Activated naive CD4-positive, alpha-beta T cell treated with Interleukin-2 at 50 U/mL for 16 hours (primary cell): ENCODE measurements at regions not wholly inside any gene's neighbourhood (a gene's known extent, or its start where the extent isn't known, plus 50 kb on each side); places are given as distances from the start of the nearest gene placed in this dataset.

Source experiments
- DNase-seq: peaks from one replicate; pipeline ENCODE4 v3.0.0-alpha.2; 2020

DNA sequence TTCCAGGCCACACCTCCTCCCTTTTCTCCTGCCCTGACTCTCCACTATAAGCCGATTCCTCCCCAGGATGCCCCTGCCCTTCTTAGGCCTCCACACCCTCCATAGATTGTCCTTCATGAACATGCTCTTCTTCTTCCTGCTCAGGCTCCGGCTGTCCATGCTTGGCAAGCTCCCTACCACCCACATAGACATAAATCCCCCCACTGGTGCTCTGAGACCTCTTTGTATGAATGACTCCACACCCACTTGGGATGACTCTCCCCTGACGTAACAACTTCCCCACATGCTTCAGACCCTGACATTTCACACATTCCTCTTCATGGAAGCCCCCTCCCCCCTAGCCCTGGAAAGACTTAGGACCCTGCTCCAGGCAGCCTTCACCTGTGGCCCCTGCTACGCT is 542.5 kb upstream of the LARGE1 start:
- no peak for DNase-seq

DNA sequence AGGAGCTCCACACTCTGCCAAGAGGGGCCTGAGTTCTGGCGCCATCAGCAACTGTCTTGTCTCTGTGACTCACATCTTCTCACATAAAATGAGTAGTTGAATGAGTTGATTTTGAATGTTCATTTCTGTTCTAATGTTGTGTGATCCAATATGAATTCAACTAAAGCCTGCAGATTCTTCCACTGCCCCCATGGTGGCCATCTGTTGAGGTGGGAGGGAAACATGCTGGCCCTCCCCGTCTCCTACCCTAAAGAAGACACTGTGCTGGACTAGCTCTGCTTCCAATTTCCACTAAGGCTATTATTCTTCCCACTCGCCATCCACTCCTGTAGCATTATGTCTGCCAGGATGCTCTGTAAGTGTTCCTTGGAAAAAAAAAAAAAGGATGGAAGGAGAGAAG is 555.6 kb upstream of the LARGE1 start:
- no peak for DNase-seq

- DNase-seq: no peak
Measured at GRCh38 chr22:34476762-34477161, 556.5 kb upstream of the LARGE1 start.

GRCh38 chr22:34481090-34481489 is 560.8 kb upstream of the LARGE1 start:
- no peak for DNase-seq

GRCh38 chr22:34486381-34486780 is 566.1 kb upstream of the LARGE1 start:
- no peak for DNase-seq

GRCh38 chr22:34489861-34490260 is 569.6 kb upstream of the LARGE1 start:
- DNase-seq: no peak

GRCh38 chr22:34490886-34491285 is 570.6 kb upstream of the LARGE1 start:
- no peak for DNase-seq

DNA sequence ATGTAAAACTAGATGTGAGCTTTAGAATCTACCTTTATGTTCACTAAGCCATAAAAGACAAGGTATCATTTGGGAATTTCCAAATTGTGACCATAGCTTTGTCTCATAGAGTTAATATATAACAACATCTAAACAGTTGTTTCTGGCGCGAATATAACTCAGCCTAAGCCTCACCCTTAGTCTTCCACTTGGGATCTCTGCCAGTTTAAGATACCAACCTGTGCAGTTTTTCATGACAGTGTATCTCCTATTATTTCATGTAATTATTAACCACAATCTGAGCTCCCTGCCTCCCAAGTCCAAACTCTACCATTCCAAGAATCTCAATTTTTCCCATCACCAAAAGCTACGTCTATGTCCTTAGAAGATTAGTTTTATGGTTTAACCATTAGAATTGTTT is 572.5 kb upstream of the ISX start:
- no peak for DNase-seq

DNA sequence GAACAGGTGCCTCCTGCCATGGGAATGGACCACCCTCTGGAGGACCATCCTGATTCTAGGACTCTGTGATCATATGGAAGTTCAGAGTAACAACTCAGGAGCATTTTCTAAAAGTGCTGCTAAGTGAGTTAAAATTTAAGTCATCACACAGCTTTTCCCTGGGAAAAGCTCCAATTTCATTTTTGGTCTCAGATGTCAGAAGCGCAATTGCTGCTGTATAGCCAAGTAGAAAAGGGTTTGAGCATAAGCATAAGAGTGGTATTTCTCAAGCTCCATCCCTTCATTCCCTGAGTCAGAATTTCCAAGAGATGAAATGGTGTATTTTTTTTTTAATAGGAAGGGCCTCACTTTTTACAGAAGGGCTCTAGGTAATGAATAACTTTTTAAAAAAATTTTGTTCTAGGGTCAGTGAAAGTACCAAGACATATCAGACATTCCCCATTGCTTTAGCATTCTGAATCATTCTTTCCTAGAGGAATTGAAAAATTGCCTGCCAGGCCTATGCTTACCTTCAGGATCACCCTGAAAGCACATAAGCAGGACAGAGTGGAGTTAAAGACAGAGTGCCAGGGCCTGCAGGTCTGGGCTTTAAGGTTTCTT is 564.5 kb upstream of the ISX start:
- DNase-seq: no peak

DNA sequence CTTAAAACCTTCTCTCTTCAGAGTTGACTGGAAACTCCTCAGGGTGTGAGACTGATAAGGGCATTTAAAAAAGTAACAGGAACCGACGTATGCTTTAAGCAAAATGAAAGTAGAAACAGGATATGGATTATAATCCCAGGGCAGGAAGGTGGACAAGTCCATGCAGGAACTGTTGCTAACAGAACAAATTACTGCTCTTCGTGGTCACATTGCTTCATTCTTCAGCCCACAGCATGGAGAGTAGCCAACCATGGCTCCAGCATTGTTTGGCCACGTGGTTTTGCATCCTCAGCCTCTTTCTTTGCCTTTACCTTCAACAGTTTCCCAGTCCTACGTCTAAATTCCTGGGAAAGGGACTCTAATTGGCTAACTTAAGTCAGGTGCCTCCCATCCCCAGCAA is 563.1 kb upstream of the ISX start:
- no peak for DNase-seq

- no peak for DNase-seq
Measured at GRCh38 chr22:34508797-34509196, 557.2 kb upstream of the ISX start.

DNA sequence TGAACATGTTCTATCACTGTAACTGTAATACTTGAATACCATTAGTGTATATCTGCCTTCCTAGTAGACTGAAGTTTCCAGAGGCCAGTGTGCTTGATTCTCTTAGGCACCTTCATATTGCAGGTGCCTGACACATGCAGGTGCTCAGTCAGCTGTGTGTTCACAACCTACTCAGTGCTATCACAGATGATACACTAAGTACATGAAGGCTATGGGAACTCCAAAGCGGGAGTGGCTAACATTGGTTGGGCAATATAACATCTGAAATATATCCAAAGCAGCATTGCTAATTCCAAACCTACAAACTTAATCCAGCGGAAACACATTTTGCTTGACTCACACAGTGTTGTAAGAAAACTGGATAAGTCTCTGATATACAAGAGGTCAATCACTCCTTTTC is 539.3 kb upstream of the ISX start:
- DNase-seq: no peak

GRCh38 chr22:34534101-34534500 is 531.9 kb upstream of the ISX start:
- no peak for DNase-seq

GRCh38 chr22:34567367-34567766 is 498.6 kb upstream of the ISX start:
- no peak for DNase-seq

DNA sequence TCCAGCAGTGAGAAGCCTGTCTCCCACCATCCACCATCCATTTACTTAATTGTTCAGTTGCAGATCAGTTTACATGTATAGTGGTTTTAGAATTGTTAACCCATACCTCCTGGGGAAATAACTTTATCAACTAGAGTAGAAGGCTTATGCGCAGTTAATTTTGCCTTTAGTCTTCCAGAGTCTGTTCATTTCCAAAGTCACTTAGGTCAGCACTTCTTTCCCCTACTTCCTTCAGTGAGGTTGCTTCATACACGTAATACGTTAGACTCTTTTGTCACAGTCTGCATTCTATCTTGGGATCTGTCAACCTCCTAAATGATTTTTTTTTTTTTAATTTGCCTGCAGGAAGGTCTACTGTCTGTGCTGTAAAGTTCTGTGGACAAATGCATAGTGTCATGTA is 495.6 kb upstream of the ISX start:
- no peak for DNase-seq

GRCh38 chr22:34579519-34579918 is 486.4 kb upstream of the ISX start:
- no peak for DNase-seq

DNA sequence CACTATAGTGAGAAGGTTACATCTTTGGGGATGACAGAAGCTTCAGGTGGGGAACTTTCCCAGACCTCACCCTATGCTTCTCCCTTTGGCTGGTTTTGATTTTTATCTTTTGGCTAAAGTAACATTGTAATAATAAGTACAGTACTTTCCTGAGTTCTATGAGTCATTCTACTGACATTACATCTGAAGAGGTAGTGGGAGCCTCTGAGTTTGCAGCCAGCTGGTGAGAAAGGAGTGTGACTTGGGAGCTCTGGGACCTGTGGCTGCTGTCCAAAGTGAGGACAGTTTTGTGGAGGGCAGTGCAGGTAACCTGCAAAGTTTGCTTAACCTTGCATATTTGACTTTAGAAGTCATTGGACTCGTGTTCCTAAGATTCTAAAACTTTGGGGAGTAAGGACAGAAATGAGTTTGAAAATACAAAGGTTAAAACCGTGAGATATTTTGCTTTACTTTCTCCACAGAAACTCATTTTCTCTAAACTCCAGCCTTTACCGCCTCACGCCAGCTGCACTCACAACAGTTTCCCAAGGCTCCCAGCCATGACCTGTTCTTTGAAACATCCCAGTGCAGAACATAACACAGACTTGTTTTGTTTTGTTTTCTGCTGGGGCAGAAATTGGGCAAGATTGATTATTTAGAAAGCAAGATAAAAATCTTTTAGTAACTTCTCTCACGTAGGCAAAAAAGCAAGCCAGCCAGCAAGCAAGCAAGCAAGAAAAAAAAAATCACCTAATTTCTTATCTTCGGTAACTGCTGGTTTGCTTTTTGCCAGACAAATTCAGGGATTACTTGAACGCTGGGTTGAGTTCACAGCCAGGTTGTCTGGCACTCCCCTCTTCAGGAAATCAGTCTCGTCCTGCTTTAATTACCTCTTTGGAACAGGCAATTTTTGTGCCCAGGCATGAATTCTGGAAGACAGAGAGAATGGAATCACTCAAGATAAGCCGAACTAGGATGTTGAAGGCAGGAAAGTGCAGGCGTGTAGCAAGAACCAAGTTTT is 478.3 kb upstream of the ISX start:
- DNase-seq: no peak

GRCh38 chr22:34588871-34589545 is 476.9 kb upstream of the ISX start:
- DNase-seq: no peak

DNA sequence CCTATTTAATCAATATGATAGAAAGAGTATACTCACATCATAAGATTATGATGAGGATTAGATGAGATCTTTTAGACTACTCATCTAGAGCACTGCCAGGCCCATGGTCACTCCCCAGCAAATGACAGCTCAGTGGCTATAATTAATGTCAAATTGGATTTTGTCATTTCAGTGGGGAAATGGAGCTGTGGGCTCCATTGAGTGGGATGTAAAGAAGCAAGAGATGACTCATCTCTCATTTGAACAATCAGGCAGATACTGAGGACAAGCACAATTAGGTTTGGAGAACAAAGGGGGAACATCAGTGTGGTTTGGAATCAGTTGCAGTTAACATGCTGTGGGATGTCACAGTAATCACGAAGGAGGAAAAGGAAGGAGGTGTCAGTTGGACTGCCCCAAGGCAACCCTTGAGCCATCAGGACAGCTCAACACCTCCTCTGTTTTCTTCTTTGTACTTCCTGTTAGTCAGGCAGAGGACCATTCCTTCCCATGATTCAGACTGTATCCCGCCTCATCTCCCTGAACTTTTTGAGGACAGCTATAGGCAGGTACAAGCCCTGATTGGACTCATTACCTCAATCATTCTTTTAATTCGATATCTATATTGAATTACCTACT is 473.7 kb upstream of the ISX start:
- DNase-seq: no peak

DNA sequence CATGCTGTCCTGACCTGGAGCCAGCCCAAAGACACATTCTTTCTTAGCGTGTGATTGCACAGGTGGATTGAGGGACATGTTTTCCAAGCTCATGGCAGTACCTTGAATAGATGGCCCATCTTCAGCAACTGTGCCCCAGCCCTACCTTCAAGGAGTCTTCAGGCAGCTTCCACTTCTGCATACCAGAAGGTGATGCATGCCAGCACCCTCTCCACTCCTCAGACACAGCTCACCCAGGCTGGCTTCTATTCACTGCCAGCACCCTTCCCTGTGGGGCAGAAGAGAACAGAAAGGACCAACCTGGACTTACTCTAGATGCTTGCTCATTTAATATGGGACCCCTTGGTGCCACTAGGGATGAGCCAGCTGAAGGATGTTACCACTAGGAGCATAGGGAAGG is 466.4 kb upstream of the ISX start:
- no peak for DNase-seq

GRCh38 chr22:34604312-34604711 is 461.6 kb upstream of the ISX start:
- no peak for DNase-seq

DNA sequence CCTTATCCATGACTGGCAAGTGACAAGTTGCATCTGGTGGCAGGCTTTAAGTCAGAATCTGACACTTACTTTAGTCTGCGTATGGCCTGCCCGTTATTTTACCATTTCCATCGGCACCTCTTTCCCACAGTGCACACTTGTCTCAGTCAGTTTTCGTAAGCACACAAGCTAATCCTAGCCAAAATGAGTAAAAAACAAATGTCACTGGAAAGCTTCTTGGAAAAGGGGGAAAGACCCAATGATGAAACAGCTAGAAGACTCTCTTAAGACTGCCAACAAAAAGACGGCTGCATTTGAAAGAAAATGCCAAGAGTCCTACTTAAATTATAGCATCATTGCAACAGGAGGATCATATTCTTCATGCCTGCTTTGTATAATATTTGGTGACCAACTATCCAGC is 457.9 kb upstream of the ISX start:
- no peak for DNase-seq

GRCh38 chr22:34608540-34609115 is 457.3 kb upstream of the ISX start:
- DNase-seq: no peak
